HEK293T (cell line): ENCODE measurements at regions not wholly inside any gene's neighbourhood (a gene's known extent, or its start where the extent isn't known, plus 50 kb on each side); places are given as distances from the start of the nearest gene placed in this dataset.

Experiments used
- ARNT ChIP-seq: fragments of 450-650 bp; IDR thresholded peaks from 2 replicates; pipeline ENCODE4 v1.6.1; 2017; ENCODE audit warnings: mild to moderate bottlenecking
- BHLHE40 ChIP-seq: fragments of 450-650 bp; IDR thresholded peaks from 2 replicates; pipeline ENCODE4 v1.6.1; 2016; ENCODE audit warnings: mild to moderate bottlenecking, moderate library complexity, borderline replicate concordance
- FOXM1 ChIP-seq: fragments of 450-650 bp; IDR thresholded peaks from 2 replicates; pipeline ENCODE4 v1.6.1; 2017; ENCODE audit warnings: mild to moderate bottlenecking, borderline replicate concordance
- LEF1 ChIP-seq: fragments of 450-650 bp; IDR thresholded peaks from 2 replicates; pipeline ENCODE4 v1.6.1; 2017; ENCODE audit warnings: mild to moderate bottlenecking, borderline replicate concordance
- NFRKB ChIP-seq: fragments of 450-650 bp; IDR thresholded peaks from 2 replicates; pipeline ENCODE4 v1.6.1; 2016; ENCODE audit warnings: mild to moderate bottlenecking, moderate library complexity

DNA sequence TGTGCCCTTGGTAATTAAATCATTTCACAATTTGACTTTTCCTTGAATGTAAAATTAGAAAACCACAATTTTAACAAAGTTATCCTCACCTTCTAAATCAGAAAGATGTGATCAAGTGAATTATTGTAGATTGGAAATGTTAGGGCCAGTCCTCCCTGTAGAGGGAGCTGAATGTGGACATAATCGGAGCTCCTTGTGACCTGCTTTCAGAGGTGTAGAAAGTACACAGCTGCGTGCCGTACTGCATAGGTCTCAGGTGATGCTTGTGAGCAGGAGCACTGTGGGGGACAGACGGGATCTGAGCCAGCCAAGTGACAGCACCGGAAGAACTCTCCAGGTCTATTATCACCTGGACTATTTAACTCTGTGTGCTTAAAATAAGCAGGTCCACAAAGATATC, 338.0 kb downstream of the AASDHPPT start:
- TF ChIP-seq NFRKB (no peak), ARNT (no peak), FOXM1 (no peak), LEF1 (no peak), BHLHE40 (no peak)
